Astrocyte (in vitro differentiated cells and primary cell): ENCODE measurements at regions not wholly inside any gene's neighbourhood (a gene's known extent, or its start where the extent isn't known, plus 50 kb on each side); places are given as distances from the start of the nearest gene placed in this dataset.

Experiments
- EZH2 ChIP-seq: IDR thresholded peaks from 2 replicates; pipeline ENCODE4 v1.6.1; 2012; ENCODE audit warnings: mild to moderate bottlenecking, low read length, inconsistent platforms; ENCODE audit not compliant: insufficient read depth
- TF ChIP-seq, protein P1 (sequence below): IDR thresholded peaks from 2 replicates; pipeline ENCODE4 v1.5.1; 2011; ENCODE audit warnings: low read depth, mild to moderate bottlenecking, inconsistent platforms, low read length, moderate library complexity; ENCODE audit not compliant: insufficient read depth

DNA sequence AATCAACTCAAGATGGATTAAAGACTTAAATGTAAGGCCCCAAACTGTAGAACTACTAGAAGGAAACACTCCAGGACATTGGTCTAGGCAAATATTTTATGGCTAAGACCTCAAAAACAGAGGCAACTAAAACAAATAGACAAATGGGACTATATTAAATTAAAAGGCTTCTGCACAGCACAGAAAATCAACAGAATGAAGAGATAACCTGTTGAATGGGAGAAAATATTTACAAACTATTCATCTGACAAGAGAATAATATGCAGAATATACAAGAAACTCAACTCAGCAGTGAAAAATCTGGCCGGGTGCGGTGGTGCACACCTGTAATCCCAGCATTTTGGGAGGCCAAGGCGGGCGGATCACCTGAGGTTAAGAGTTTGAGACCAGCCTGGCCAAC lies 84.1 kb upstream of the HNRNPU start:
- TF ChIP-seq, protein P1, sequence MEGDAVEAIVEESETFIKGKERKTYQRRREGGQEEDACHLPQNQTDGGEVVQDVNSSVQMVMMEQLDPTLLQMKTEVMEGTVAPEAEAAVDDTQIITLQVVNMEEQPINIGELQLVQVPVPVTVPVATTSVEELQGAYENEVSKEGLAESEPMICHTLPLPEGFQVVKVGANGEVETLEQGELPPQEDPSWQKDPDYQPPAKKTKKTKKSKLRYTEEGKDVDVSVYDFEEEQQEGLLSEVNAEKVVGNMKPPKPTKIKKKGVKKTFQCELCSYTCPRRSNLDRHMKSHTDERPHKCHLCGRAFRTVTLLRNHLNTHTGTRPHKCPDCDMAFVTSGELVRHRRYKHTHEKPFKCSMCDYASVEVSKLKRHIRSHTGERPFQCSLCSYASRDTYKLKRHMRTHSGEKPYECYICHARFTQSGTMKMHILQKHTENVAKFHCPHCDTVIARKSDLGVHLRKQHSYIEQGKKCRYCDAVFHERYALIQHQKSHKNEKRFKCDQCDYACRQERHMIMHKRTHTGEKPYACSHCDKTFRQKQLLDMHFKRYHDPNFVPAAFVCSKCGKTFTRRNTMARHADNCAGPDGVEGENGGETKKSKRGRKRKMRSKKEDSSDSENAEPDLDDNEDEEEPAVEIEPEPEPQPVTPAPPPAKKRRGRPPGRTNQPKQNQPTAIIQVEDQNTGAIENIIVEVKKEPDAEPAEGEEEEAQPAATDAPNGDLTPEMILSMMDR, result no peak
- no peak for TF ChIP-seq EZH2
